Calu3 (cell line): ENCODE measurements at regions not wholly inside any gene's neighbourhood (a gene's known extent, or its start where the extent isn't known, plus 50 kb on each side); places are given as distances from the start of the nearest gene placed in this dataset.

Experiments
- BruUV-seq: library from RNA; stranded (reverse); fragments of 400-500 nt; replicated peaks from 2 replicates; lab custom pipeline; 2021; lab: Mats Ljungman, UMichigan
- CTCF ChIA-PET: fragments of 300-600 bp; sonication (Branson Sonifier 250); formaldehyde crosslinking; loops from one replicate; lab custom pipeline; 2022; ENCODE audit warnings: antibody characterized with exemption; lab: Charles Lee
- DNase-seq: peaks from one replicate; pipeline ENCODE4 v3.0.0; 2022
- H3K27ac Mint-ChIP-seq: one replicate; pipeline ENCODE4 v1.8.0; 2022; ENCODE audit warnings: mixed read lengths; ENCODE audit not compliant: unreplicated experiment
- H3K27me3 Mint-ChIP-seq: one replicate; pipeline ENCODE4 v1.8.0; 2022; ENCODE audit warnings: mixed read lengths; ENCODE audit not compliant: unreplicated experiment
- H3K36me3 Mint-ChIP-seq: one replicate; pipeline ENCODE4 v1.8.0; 2022; ENCODE audit warnings: mild to moderate bottlenecking, moderate library complexity, mixed read lengths; ENCODE audit not compliant: insufficient read depth, unreplicated experiment
- H3K4me1 Mint-ChIP-seq: one replicate; pipeline ENCODE4 v1.8.0; 2022; ENCODE audit warnings: mild to moderate bottlenecking, low read depth, mixed read lengths; ENCODE audit not compliant: unreplicated experiment
- H3K4me3 Mint-ChIP-seq: one replicate; pipeline ENCODE4 v1.8.0; 2022; ENCODE audit warnings: mild to moderate bottlenecking, low read depth, moderate library complexity, mixed read lengths; ENCODE audit not compliant: unreplicated experiment
- H3K9me3 Mint-ChIP-seq: one replicate; pipeline ENCODE4 v1.8.0; 2022; ENCODE audit warnings: low read depth, mixed read lengths; ENCODE audit not compliant: unreplicated experiment
- CTCF ChIP-seq: fragments of 200-600 bp; IDR thresholded peaks from one replicate; pipeline ENCODE4 v1.8.0; 2022; ENCODE audit warnings: antibody characterized with exemption; ENCODE audit not compliant: unreplicated experiment
- intact Hi-C: fragments of 100-400 bp; cut with micrococcal nuclease; formaldehyde crosslinking; loops from one replicate; pipeline ENCODE4 v1.10.0; 2022; ENCODE audit not compliant: unreplicated experiment

- CTCF ChIA-PET, result no interaction called here
- intact Hi-C loops, result no loop called here
- no peak overlapping the region for H3K27ac Mint-ChIP-seq
- H3K27me3 Mint-ChIP-seq, result no peaks in the 10 kb centered on the region
- no peaks in the 10 kb centered on the region for H3K36me3 Mint-ChIP-seq
- TF ChIP-seq CTCF, result no peak
- H3K4me1 Mint-ChIP-seq, result no peaks in the 10 kb centered on the region
- no TSS peak for BruUV-seq
- no peak for DNase-seq
- peaks cover 12% of the 10 kb centered on the region for H3K9me3 Mint-ChIP-seq
- H3K4me3 Mint-ChIP-seq, result no peak overlapping the region
Observed at GRCh38 chr11:81887671-81888070, 846.0 kb downstream of the FAM181B start.

GRCh38 chr11:81886406-81887075 lies 847.1 kb downstream of the FAM181B start:
- TF ChIP-seq CTCF, result no peak
- H3K27ac Mint-ChIP-seq, result no peak overlapping the region
- H3K4me1 Mint-ChIP-seq, result no peaks in the 10 kb centered on the region
- no peak for DNase-seq
- intact Hi-C loops, result no loop called here
- BruUV-seq, result no TSS peak
- H3K27me3 Mint-ChIP-seq, result no peaks in the 10 kb centered on the region
- CTCF ChIA-PET, result no interaction called here
- peaks cover 16% of the 10 kb centered on the region for H3K9me3 Mint-ChIP-seq
- H3K4me3 Mint-ChIP-seq, result no peak overlapping the region
- no peaks in the 10 kb centered on the region for H3K36me3 Mint-ChIP-seq

- no peaks in the 10 kb centered on the region for H3K36me3 Mint-ChIP-seq
- no peak for DNase-seq
- CTCF ChIA-PET, result no interaction called here
- H3K4me1 Mint-ChIP-seq, result no peaks in the 10 kb centered on the region
- intact Hi-C loops, result no loop called here
- BruUV-seq, result no TSS peak
- peaks cover 7% of the 10 kb centered on the region for H3K9me3 Mint-ChIP-seq
- H3K27ac Mint-ChIP-seq, result no peak overlapping the region
- no peaks in the 10 kb centered on the region for H3K27me3 Mint-ChIP-seq
- H3K4me3 Mint-ChIP-seq, result no peak overlapping the region
- TF ChIP-seq CTCF, result no peak
Observed at GRCh38 chr11:81874635-81875034, 859.0 kb downstream of the FAM181B start.

- intact Hi-C loops, result no loop called here
- peaks cover 10% of the 10 kb centered on the region for H3K9me3 Mint-ChIP-seq
- TF ChIP-seq CTCF, result no peak
- H3K36me3 Mint-ChIP-seq, result no peaks in the 10 kb centered on the region
- BruUV-seq, result no TSS peak
- H3K27ac Mint-ChIP-seq, result no peak overlapping the region
- no peaks in the 10 kb centered on the region for H3K4me1 Mint-ChIP-seq
- H3K4me3 Mint-ChIP-seq, result no peak overlapping the region
- CTCF ChIA-PET, result no interaction called here
- no peak for DNase-seq
- no peaks in the 10 kb centered on the region for H3K27me3 Mint-ChIP-seq
Observed at GRCh38 chr11:81870815-81871214, 862.8 kb downstream of the FAM181B start.
